HG02763 (cell line): ENCODE measurements at regions not wholly inside any gene's neighbourhood (a gene's known extent, or its start where the extent isn't known, plus 50 kb on each side); places are given as distances from the start of the nearest gene placed in this dataset.
"Not testable (repeated sequence)": the region's sequence is repeated elsewhere in the genome, so short reads cannot be mapped to it uniquely, and the experiment has no call there.

Experiments used
- ATAC-seq: cut with Tn5 transposase; IDR thresholded peaks from one replicate; pipeline ENCODE4 v1.9.1; 2021; ENCODE audit warnings: mild to moderate bottlenecking, moderate library complexity; ENCODE audit not compliant: unreplicated experiment

- ATAC-seq = no peak
Measured at GRCh38 chr6:14510038-14510437, 392.5 kb downstream of the CD83 start.

- ATAC-seq = no peak
Measured at GRCh38 chr6:14511061-14511586, 393.6 kb downstream of the CD83 start.

GRCh38 chr6:14512246-14512645 lies 394.7 kb downstream of the CD83 start:
- ATAC-seq = no peak

GRCh38 chr6:14513496-14514393 lies 396.2 kb downstream of the CD83 start:
- ATAC-seq = no peak

GRCh38 chr6:14516956-14517355 lies 399.4 kb downstream of the CD83 start:
- no peak for ATAC-seq

- no peak for ATAC-seq
Measured at GRCh38 chr6:14517516-14518105, 400.0 kb downstream of the CD83 start.

GRCh38 chr6:14518515-14519217 lies 401.1 kb downstream of the CD83 start:
- no peak for ATAC-seq

GRCh38 chr6:14520029-14520428 lies 402.5 kb downstream of the CD83 start:
- no peak for ATAC-seq

GRCh38 chr6:14520536-14520935 lies 403.0 kb downstream of the CD83 start:
- ATAC-seq = no peak

GRCh38 chr6:14521141-14521540 lies 403.6 kb downstream of the CD83 start:
- no peak for ATAC-seq

- ATAC-seq = not testable (repeated sequence)
Measured at GRCh38 chr6:14521861-14522260, 404.3 kb downstream of the CD83 start.

- ATAC-seq = no peak
Measured at GRCh38 chr6:14524319-14524718, 406.7 kb downstream of the CD83 start.

GRCh38 chr6:14530385-14530784 lies 412.8 kb downstream of the CD83 start:
- ATAC-seq = no peak

GRCh38 chr6:14533446-14533845 lies 415.9 kb downstream of the CD83 start:
- ATAC-seq = no peak

GRCh38 chr6:14537030-14537429 lies 419.5 kb downstream of the CD83 start:
- ATAC-seq = no peak

GRCh38 chr6:14540276-14540675 lies 422.7 kb downstream of the CD83 start:
- ATAC-seq = no peak

GRCh38 chr6:14540810-14541540 lies 423.4 kb downstream of the CD83 start:
- no peak for ATAC-seq

GRCh38 chr6:14542670-14543366 lies 425.2 kb downstream of the CD83 start:
- ATAC-seq = no peak

- ATAC-seq = no peak
Measured at GRCh38 chr6:14543971-14544585, 426.5 kb downstream of the CD83 start.

GRCh38 chr6:14544666-14545065 lies 427.1 kb downstream of the CD83 start:
- ATAC-seq = no peak
